ENCODE measurements at regions not wholly inside any gene's neighbourhood (a gene's known extent, or its start where the extent isn't known, plus 50 kb on each side); places are given as distances from the start of the nearest gene placed in this dataset.

GRCh38 chr11:28439403-28439802 is 331.2 kb downstream of the METTL15 start:
- no peak overlapping the region for H3K4me3 ChIP-seq (ENCODE audit: low read depth, low read length)

GRCh38 chr11:28420099-28420498 is 311.9 kb downstream of the METTL15 start:
- TF ChIP-seq, protein P1, sequence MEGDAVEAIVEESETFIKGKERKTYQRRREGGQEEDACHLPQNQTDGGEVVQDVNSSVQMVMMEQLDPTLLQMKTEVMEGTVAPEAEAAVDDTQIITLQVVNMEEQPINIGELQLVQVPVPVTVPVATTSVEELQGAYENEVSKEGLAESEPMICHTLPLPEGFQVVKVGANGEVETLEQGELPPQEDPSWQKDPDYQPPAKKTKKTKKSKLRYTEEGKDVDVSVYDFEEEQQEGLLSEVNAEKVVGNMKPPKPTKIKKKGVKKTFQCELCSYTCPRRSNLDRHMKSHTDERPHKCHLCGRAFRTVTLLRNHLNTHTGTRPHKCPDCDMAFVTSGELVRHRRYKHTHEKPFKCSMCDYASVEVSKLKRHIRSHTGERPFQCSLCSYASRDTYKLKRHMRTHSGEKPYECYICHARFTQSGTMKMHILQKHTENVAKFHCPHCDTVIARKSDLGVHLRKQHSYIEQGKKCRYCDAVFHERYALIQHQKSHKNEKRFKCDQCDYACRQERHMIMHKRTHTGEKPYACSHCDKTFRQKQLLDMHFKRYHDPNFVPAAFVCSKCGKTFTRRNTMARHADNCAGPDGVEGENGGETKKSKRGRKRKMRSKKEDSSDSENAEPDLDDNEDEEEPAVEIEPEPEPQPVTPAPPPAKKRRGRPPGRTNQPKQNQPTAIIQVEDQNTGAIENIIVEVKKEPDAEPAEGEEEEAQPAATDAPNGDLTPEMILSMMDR (IDR thresholded peaks at IDR 0.05; ENCODE audit: borderline replicate concordance, insufficient read depth, low read depth, low read length): no peak

More at GRCh38 chr11:28439403-28439802, 331.2 kb downstream of the METTL15 start:
- TF ChIP-seq, protein P1 (IDR thresholded peaks at IDR 0.05; ENCODE audit: borderline replicate concordance, insufficient read depth, low read depth, low read length): no peak

DNA sequence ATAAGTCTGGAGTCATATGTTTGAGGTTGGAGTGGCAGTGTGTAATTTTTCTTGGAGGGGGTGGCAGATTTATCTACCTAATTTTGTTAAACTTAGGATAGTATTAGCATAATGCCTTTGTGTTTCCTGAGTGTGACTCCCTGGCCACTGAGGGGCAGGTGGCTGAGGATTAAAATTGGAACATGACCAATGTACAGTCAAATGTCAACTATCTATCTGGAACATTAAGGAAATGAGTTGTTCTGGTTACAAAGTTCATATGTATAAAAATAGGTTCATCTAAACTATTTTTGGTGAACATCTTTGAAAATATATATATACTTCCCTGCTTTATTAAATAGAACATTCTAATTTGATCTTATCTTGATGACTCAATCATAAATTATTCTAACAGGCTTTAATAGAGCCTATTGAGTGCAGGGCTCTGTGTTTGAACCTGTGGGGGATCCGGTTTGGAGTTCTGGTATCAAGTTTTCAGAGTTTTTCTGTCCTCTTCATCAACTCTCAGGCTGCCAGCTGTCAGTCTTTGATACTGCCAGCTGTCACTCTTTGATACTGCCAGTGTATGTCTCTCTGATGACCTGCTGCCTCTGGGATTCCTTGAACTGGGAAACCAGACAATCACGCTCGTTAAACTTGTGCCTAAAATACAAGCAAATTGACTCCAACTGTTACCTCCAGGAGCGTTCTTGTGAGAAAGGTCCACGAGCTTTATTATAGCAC is 309.6 kb downstream of the METTL15 start:
- no peak overlapping the region for H3K4me3 ChIP-seq (ENCODE audit: low read depth, low read length)
- TF ChIP-seq, protein P1 (IDR thresholded peaks at IDR 0.05; ENCODE audit: borderline replicate concordance, insufficient read depth, low read depth, low read length): no peak

More at GRCh38 chr11:28420099-28420498, 311.9 kb downstream of the METTL15 start:
- no peak overlapping the region for H3K4me3 ChIP-seq (ENCODE audit: low read depth, low read length)

- no peak overlapping the region for H3K4me3 ChIP-seq (ENCODE audit: low read depth, low read length)
- TF ChIP-seq, protein P1 (IDR thresholded peaks at IDR 0.05; ENCODE audit: borderline replicate concordance, insufficient read depth, low read depth, low read length): no peak
These were observed 303.8 kb downstream of the METTL15 start for GRCh38 chr11:28412029-28412428.

DNA sequence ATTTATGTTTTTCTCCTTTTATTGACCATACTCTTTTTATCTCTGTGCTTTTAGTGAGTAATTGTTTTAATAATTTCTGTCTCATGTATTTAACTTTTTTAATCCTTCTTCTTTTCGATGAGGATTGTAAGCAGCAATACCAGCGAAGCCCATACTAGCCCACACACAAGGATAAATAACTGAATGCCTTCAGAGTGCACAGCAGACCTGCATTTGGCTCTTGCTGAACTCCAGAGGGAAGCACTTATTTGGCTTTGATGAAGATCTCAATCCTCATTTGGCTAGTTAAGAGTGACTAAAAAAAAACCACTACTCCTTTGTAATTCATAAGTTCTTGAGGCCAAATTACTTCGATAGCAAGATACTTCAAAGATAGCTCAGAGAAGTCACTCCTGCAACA is 293.3 kb downstream of the METTL15 start:
- TF ChIP-seq, protein P1 (IDR thresholded peaks at IDR 0.05; ENCODE audit: borderline replicate concordance, insufficient read depth, low read depth, low read length): no peak
- no peak overlapping the region for H3K4me3 ChIP-seq (ENCODE audit: low read depth, low read length)

DNA sequence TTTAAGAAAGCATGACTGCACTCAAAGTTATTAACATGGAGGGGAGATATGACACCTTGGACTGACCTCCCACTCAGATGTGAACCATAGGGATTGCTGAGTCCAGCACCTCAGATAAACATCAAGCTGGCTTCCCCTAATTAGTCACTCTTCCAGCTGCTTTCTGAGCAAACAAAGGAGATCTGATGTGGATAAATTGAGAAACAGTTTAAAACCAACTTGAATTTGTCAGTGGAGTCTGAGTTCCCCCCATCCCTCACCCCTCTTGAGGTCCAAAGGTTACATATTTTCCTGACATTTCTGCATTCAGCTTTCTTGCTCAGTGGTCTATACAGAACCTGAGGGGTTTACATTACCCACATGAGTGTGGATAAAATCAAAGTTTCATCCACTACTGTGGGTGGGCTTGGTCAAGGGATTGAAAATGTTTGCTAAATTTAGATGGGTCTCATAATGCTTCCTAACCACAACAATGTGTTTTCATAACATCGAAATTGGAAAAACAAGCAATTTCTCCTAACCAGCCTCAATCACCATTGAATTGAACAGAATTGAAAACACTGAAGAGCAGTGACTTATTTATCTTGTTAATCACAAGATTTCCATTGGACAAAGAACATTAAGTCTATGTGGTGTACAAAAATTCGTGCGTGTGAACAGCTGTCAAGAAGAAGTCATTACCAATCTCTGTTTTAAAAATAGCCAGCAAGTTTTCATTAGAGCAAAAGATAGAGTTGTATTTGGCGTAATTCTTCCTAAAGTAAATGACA is 292.3 kb downstream of the METTL15 start:
- H3K4me3 ChIP-seq (ENCODE audit: low read depth, low read length): no peak overlapping the region
- TF ChIP-seq, protein P1 (IDR thresholded peaks at IDR 0.05; ENCODE audit: borderline replicate concordance, insufficient read depth, low read depth, low read length): no peak
